ENCODE measurements at regions not wholly inside any gene's neighbourhood (a gene's known extent, or its start where the extent isn't known, plus 50 kb on each side); places are given as distances from the start of the nearest gene placed in this dataset.

- TF ChIP-seq, protein P1, sequence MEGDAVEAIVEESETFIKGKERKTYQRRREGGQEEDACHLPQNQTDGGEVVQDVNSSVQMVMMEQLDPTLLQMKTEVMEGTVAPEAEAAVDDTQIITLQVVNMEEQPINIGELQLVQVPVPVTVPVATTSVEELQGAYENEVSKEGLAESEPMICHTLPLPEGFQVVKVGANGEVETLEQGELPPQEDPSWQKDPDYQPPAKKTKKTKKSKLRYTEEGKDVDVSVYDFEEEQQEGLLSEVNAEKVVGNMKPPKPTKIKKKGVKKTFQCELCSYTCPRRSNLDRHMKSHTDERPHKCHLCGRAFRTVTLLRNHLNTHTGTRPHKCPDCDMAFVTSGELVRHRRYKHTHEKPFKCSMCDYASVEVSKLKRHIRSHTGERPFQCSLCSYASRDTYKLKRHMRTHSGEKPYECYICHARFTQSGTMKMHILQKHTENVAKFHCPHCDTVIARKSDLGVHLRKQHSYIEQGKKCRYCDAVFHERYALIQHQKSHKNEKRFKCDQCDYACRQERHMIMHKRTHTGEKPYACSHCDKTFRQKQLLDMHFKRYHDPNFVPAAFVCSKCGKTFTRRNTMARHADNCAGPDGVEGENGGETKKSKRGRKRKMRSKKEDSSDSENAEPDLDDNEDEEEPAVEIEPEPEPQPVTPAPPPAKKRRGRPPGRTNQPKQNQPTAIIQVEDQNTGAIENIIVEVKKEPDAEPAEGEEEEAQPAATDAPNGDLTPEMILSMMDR (IDR thresholded peaks at IDR 0.05): no peak
- TF ChIP-seq EZH2 (IDR thresholded peaks at IDR 0.05) (no peak), EZH2phosphoT487 (IDR thresholded peaks at IDR 0.05) (no peak)
Observed at GRCh38 chr6:97469451-97469850, 186.4 kb upstream of the MMS22L start.

Measured in neural progenitor cell (in vitro differentiated cells).